ENCODE measurements at regions not wholly inside any gene's neighbourhood (a gene's known extent, or its start where the extent isn't known, plus 50 kb on each side); places are given as distances from the start of the nearest gene placed in this dataset.

DNA sequence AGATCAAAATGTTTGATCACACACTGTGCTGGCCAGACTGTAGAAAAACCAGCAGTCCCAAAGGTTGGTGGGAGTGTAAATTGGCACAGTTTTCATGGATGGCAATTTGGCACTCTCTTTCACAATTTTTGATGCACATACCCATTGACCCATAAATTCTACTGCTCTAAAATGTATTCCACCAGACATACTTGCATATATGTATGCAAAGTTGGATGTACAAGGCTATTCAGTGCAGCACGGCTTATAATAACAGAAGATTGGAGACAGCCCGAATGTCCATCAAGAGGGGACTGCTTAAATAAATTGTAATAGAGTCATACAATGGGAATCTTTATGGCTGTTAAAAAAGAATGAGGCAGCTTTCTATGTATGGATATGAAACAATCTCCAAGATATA, 101.7 kb upstream of the TOP1 start:
- no peaks in the 10 kb centered on the region for H3K27me3 ChIP-seq (ENCODE audit: control insufficient read depth in 1 of 2, insufficient read depth in 2 of 2, low read length in 2 of 2)
- H3K4me1 ChIP-seq (ENCODE audit: control insufficient read depth in 2 of 2, insufficient read depth in 2 of 2, low read length in 1 of 2), result no peaks in the 10 kb centered on the region
- no peaks in the 10 kb centered on the region for H3K36me3 ChIP-seq (ENCODE audit: control insufficient read depth in 2 of 2, insufficient read depth in 2 of 2, low read length in 1 of 2)
- H3K4me3 ChIP-seq (ENCODE audit: low read depth in 1 of 2, low read length in 2 of 2), result no peak overlapping the region
- H3K9me3 ChIP-seq (ENCODE audit: control insufficient read depth in 2 of 2, insufficient read depth in 1 of 2, low read depth in 1 of 2, low read length in 1 of 2), result no peaks in the 10 kb centered on the region
- no peak overlapping the region for H3K27ac ChIP-seq (ENCODE audit: low read depth in 2 of 2, low read length in 1 of 2)
- WGBS, 2 donors, result 89 to 92% methylated on average over 2 of the region's 2 CpGs

DNA sequence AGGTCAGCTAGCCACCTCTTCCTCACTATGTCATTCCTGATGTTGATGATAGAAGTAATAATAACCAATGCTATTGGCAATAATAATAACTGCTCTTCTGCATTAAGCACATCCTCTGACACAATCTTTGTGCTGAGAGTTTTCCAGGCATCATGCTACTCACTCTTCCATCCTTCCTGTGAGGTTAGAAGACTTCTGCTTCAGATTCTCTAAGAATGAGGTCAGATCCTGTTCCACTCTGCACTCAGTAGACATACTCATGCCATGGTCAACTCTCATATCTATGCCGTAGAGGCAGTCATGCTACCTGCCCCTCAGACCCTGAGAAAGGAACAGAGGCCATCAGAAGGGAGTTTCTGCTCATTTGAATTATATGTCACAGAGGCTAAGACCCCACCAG, 98.1 kb upstream of the TOP1 start:
- H3K36me3 ChIP-seq (ENCODE audit: control insufficient read depth in 2 of 2, insufficient read depth in 2 of 2, low read length in 1 of 2), result no peaks in the 10 kb centered on the region
- no peak overlapping the region for H3K4me3 ChIP-seq (ENCODE audit: low read depth in 1 of 2, low read length in 2 of 2)
- no peaks in the 10 kb centered on the region for H3K9me3 ChIP-seq (ENCODE audit: control insufficient read depth in 2 of 2, insufficient read depth in 1 of 2, low read depth in 1 of 2, low read length in 1 of 2)
- no peaks in the 10 kb centered on the region for H3K4me1 ChIP-seq (ENCODE audit: control insufficient read depth in 2 of 2, insufficient read depth in 2 of 2, low read length in 1 of 2)
- no peak overlapping the region for H3K27ac ChIP-seq (ENCODE audit: low read depth in 2 of 2, low read length in 1 of 2)
- 53 to 83% methylated on average over 1 of the region's 1 CpG for WGBS, 2 donors
- H3K27me3 ChIP-seq (ENCODE audit: control insufficient read depth in 1 of 2, insufficient read depth in 2 of 2, low read length in 2 of 2), result no peaks in the 10 kb centered on the region

- Histone ChIP-seq H3K27ac (ENCODE audit: low read depth in 2 of 2, low read length in 1 of 2) (no peak overlapping the region), H3K9me3 (ENCODE audit: control insufficient read depth in 2 of 2, insufficient read depth in 1 of 2, low read depth in 1 of 2, low read length in 1 of 2) (no peaks in the 10 kb centered on the region), H3K36me3 (ENCODE audit: control insufficient read depth in 2 of 2, insufficient read depth in 2 of 2, low read length in 1 of 2) (no peaks in the 10 kb centered on the region), H3K4me1 (ENCODE audit: control insufficient read depth in 2 of 2, insufficient read depth in 2 of 2, low read length in 1 of 2) (no peaks in the 10 kb centered on the region), H3K4me3 (ENCODE audit: low read depth in 1 of 2, low read length in 2 of 2) (no peak overlapping the region), H3K27me3 (ENCODE audit: control insufficient read depth in 1 of 2, insufficient read depth in 2 of 2, low read length in 2 of 2) (no peaks in the 10 kb centered on the region)
- WGBS, 2 donors, result 70 to 80% methylated on average over 4 of the region's 4 CpGs
Observed at GRCh38 chr20:40931410-40932044, 97.1 kb upstream of the TOP1 start.

DNA sequence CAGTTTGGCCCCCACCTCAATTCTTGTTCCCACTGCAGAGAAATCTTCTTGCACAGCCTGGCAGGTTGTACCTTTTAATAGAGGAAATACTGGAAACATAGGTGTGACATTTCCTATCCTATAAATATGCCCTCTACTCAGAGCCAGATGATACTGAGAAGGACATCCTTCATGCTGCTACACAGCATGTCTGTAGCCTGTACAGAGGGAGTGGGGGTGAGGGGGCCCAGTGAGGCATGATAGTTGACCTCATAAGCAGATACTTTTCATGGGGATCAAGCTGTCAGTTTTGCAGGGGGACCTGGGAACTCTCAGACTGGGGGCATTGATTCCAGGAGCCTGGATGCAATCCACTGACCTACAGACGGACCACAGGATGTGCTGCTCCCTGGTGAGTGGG, 96.2 kb upstream of the TOP1 start:
- no peaks in the 10 kb centered on the region for H3K9me3 ChIP-seq (ENCODE audit: control insufficient read depth in 2 of 2, insufficient read depth in 1 of 2, low read depth in 1 of 2, low read length in 1 of 2)
- H3K36me3 ChIP-seq (ENCODE audit: control insufficient read depth in 2 of 2, insufficient read depth in 2 of 2, low read length in 1 of 2), result no peaks in the 10 kb centered on the region
- H3K27me3 ChIP-seq (ENCODE audit: control insufficient read depth in 1 of 2, insufficient read depth in 2 of 2, low read length in 2 of 2), result no peaks in the 10 kb centered on the region
- no peak overlapping the region for H3K4me3 ChIP-seq (ENCODE audit: low read depth in 1 of 2, low read length in 2 of 2)
- no peak overlapping the region for H3K27ac ChIP-seq (ENCODE audit: low read depth in 2 of 2, low read length in 1 of 2)
- WGBS, 2 donors, result 62 to 71% methylated on average over 1 of the region's 1 CpG
- H3K4me1 ChIP-seq (ENCODE audit: control insufficient read depth in 2 of 2, insufficient read depth in 2 of 2, low read length in 1 of 2), result no peaks in the 10 kb centered on the region

GRCh38 chr20:40933758-40934157, 94.9 kb upstream of the TOP1 start:
- WGBS, 2 donors, result 87 to 90% methylated on average over 1 of the region's 1 CpG
- no peaks in the 10 kb centered on the region for H3K4me1 ChIP-seq (ENCODE audit: control insufficient read depth in 2 of 2, insufficient read depth in 2 of 2, low read length in 1 of 2)
- no peaks in the 10 kb centered on the region for H3K27me3 ChIP-seq (ENCODE audit: control insufficient read depth in 1 of 2, insufficient read depth in 2 of 2, low read length in 2 of 2)

GRCh38 chr20:40938020-40938419, 90.6 kb upstream of the TOP1 start:
- no peaks in the 10 kb centered on the region for H3K9me3 ChIP-seq (ENCODE audit: control insufficient read depth in 2 of 2, insufficient read depth in 1 of 2, low read depth in 1 of 2, low read length in 1 of 2)
- H3K27ac ChIP-seq (ENCODE audit: low read depth in 2 of 2, low read length in 1 of 2), result no peak overlapping the region
- no peaks in the 10 kb centered on the region for H3K27me3 ChIP-seq (ENCODE audit: control insufficient read depth in 1 of 2, insufficient read depth in 2 of 2, low read length in 2 of 2)
- H3K4me1 ChIP-seq (ENCODE audit: control insufficient read depth in 2 of 2, insufficient read depth in 2 of 2, low read length in 1 of 2), result no peaks in the 10 kb centered on the region
- no peak overlapping the region for H3K4me3 ChIP-seq (ENCODE audit: low read depth in 1 of 2, low read length in 2 of 2)
- no peaks in the 10 kb centered on the region for H3K36me3 ChIP-seq (ENCODE audit: control insufficient read depth in 2 of 2, insufficient read depth in 2 of 2, low read length in 1 of 2)
- 85 to 88% methylated on average over 4 of the region's 4 CpGs for WGBS, 2 donors

More at GRCh38 chr20:40933758-40934157, 94.9 kb upstream of the TOP1 start:
- Histone ChIP-seq H3K36me3 (ENCODE audit: control insufficient read depth in 2 of 2, insufficient read depth in 2 of 2, low read length in 1 of 2) (no peaks in the 10 kb centered on the region), H3K9me3 (ENCODE audit: control insufficient read depth in 2 of 2, insufficient read depth in 1 of 2, low read depth in 1 of 2, low read length in 1 of 2) (no peaks in the 10 kb centered on the region), H3K4me3 (ENCODE audit: low read depth in 1 of 2, low read length in 2 of 2) (no peak overlapping the region), H3K27ac (ENCODE audit: low read depth in 2 of 2, low read length in 1 of 2) (no peak overlapping the region)

DNA sequence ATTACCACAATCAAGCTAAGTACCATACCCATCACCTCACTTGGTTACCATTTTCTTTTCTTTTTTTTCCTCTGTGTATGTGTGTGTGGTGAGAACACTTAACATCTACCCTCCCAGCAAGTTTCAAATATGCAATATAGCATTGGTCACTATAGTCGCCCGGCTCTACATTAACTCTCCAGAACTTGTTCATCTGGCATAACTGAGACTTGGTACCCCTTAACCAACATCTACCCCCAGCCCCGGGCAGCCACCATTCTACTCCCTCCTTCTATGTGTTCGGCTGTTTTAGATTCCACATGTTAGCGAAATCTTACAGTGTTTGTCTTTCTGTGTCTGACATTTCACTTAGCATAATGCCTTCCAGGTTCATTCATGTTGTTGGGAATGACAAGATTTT, 89.0 kb upstream of the TOP1 start:
- Histone ChIP-seq H3K27me3 (ENCODE audit: control insufficient read depth in 1 of 2, insufficient read depth in 2 of 2, low read length in 2 of 2) (no peaks in the 10 kb centered on the region), H3K27ac (ENCODE audit: low read depth in 2 of 2, low read length in 1 of 2) (no peak overlapping the region), H3K9me3 (ENCODE audit: control insufficient read depth in 2 of 2, insufficient read depth in 1 of 2, low read depth in 1 of 2, low read length in 1 of 2) (no peaks in the 10 kb centered on the region), H3K4me1 (ENCODE audit: control insufficient read depth in 2 of 2, insufficient read depth in 2 of 2, low read length in 1 of 2) (no peaks in the 10 kb centered on the region), H3K4me3 (ENCODE audit: low read depth in 1 of 2, low read length in 2 of 2) (no peak overlapping the region), H3K36me3 (ENCODE audit: control insufficient read depth in 2 of 2, insufficient read depth in 2 of 2, low read length in 1 of 2) (no peaks in the 10 kb centered on the region)
- 94 to 95% methylated on average over 5 of the region's 5 CpGs for WGBS, 2 donors

GRCh38 chr20:40941133-40941610, 87.5 kb upstream of the TOP1 start:
- Histone ChIP-seq H3K36me3 (ENCODE audit: control insufficient read depth in 2 of 2, insufficient read depth in 2 of 2, low read length in 1 of 2) (no peaks in the 10 kb centered on the region), H3K4me3 (ENCODE audit: low read depth in 1 of 2, low read length in 2 of 2) (no peak overlapping the region), H3K9me3 (ENCODE audit: control insufficient read depth in 2 of 2, insufficient read depth in 1 of 2, low read depth in 1 of 2, low read length in 1 of 2) (no peaks in the 10 kb centered on the region), H3K27me3 (ENCODE audit: control insufficient read depth in 1 of 2, insufficient read depth in 2 of 2, low read length in 2 of 2) (no peaks in the 10 kb centered on the region), H3K27ac (ENCODE audit: low read depth in 2 of 2, low read length in 1 of 2) (no peak overlapping the region), H3K4me1 (ENCODE audit: control insufficient read depth in 2 of 2, insufficient read depth in 2 of 2, low read length in 1 of 2) (no peaks in the 10 kb centered on the region)
- 81 to 85% methylated on average over 3 of the region's 3 CpGs for WGBS, 2 donors

GRCh38 chr20:40942006-40942405, 86.6 kb upstream of the TOP1 start:
- Histone ChIP-seq H3K27me3 (ENCODE audit: control insufficient read depth in 1 of 2, insufficient read depth in 2 of 2, low read length in 2 of 2) (no peaks in the 10 kb centered on the region), H3K27ac (ENCODE audit: low read depth in 2 of 2, low read length in 1 of 2) (no peak overlapping the region), H3K9me3 (ENCODE audit: control insufficient read depth in 2 of 2, insufficient read depth in 1 of 2, low read depth in 1 of 2, low read length in 1 of 2) (no peaks in the 10 kb centered on the region), H3K36me3 (ENCODE audit: control insufficient read depth in 2 of 2, insufficient read depth in 2 of 2, low read length in 1 of 2) (no peaks in the 10 kb centered on the region), H3K4me1 (ENCODE audit: control insufficient read depth in 2 of 2, insufficient read depth in 2 of 2, low read length in 1 of 2) (no peaks in the 10 kb centered on the region), H3K4me3 (ENCODE audit: low read depth in 1 of 2, low read length in 2 of 2) (no peak overlapping the region)
- WGBS, 2 donors, result 68 to 75% methylated on average over 4 of the region's 4 CpGs

DNA sequence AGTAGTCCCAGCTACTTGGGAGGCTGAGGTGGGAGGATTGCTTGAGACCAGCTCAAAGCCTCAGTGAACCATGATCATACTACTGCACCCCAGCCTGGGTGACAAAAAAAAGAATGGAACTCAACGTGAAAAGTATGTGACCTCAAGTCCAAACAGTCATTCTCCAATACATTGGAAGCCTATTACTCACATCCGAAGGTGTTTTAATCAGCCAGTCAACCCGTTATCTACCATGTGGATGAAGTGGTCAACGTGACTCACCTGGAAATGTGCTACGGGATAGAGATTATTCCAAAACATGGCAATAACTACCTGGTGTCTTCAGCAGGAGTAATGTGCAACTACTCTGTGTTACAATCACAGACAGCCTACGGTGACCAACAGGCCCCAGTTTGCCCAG, 85.8 kb upstream of the TOP1 start:
- no peaks in the 10 kb centered on the region for H3K27me3 ChIP-seq (ENCODE audit: control insufficient read depth in 1 of 2, insufficient read depth in 2 of 2, low read length in 2 of 2)
- no peak overlapping the region for H3K27ac ChIP-seq (ENCODE audit: low read depth in 2 of 2, low read length in 1 of 2)
- H3K4me3 ChIP-seq (ENCODE audit: low read depth in 1 of 2, low read length in 2 of 2), result no peak overlapping the region
- no peaks in the 10 kb centered on the region for H3K9me3 ChIP-seq (ENCODE audit: control insufficient read depth in 2 of 2, insufficient read depth in 1 of 2, low read depth in 1 of 2, low read length in 1 of 2)
- H3K36me3 ChIP-seq (ENCODE audit: control insufficient read depth in 2 of 2, insufficient read depth in 2 of 2, low read length in 1 of 2), result no peaks in the 10 kb centered on the region
- 88 to 90% methylated on average over 6 of the region's 6 CpGs for WGBS, 2 donors
- H3K4me1 ChIP-seq (ENCODE audit: control insufficient read depth in 2 of 2, insufficient read depth in 2 of 2, low read length in 1 of 2), result no peaks in the 10 kb centered on the region
